HCEC 1CT (cell line): ENCODE measurements at regions not wholly inside any gene's neighbourhood (a gene's known extent, or its start where the extent isn't known, plus 50 kb on each side); places are given as distances from the start of the nearest gene placed in this dataset.
"Not testable (repeated sequence)": the region's sequence is repeated elsewhere in the genome, so short reads cannot be mapped to it uniquely, and the experiment has no call there.

ENCODE experiments used
- DNase-seq: peaks from one replicate; pipeline ENCODE4 v3.0.0-alpha.2; 2017

DNA sequence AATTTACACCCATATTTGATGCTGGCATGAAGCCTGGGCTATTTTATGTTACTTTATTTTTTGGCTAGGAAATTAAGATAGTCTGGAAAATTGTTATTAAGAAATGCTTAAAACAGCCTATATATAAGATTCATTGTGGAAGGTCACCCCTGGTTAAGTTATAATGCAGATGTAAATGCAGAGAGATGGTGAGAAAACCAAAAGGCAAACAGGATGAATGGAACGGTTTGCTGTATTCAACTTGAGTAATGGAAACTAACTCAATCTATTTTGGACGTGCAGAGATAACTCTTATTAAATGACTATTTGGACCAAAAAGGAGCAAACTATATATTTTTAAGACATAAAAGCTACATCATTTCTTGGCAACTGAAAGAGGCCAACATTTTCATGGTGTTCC is 446.3 kb upstream of the FRG1 start:
- no peak for DNase-seq

- no peak for DNase-seq
Observed at GRCh38 chr4:189497516-189497915, 443.2 kb upstream of the FRG1 start.

GRCh38 chr4:189497996-189498395 is 442.7 kb upstream of the FRG1 start:
- no peak for DNase-seq

- no peak for DNase-seq
Observed at GRCh38 chr4:189498457-189498856, 442.2 kb upstream of the FRG1 start.

- DNase-seq: no peak
Observed at GRCh38 chr4:189499696-189500095, 441.0 kb upstream of the FRG1 start.

GRCh38 chr4:189500970-189501369 is 439.7 kb upstream of the FRG1 start:
- no peak for DNase-seq

DNA sequence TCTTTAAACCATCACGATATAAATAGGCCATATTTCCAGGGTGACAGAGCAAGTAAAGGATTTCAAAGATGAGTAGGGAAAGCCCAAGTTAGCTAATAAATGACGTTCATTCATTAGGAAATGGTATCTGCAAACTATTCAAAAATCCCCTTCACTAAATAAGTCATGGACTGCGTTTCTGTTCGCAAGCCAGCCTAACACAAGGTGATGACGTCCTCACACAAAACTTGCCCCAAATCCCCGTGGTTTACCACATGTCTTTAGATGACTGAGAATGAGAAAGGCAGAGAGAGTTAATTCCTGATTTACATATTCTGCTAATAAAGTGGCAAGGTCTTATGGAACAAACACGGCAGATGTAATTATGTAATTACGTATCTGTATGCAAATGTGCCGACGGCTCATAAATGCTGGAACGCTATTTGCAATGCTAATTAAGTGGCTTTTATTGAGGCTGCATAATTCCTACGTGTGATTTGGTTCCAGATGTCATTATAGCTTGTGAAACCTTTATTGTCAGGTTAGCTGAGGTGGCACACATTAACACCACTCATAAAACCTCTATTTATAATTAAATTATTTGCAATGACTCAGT is 437.7 kb upstream of the FRG1 start:
- no peak for DNase-seq

DNA sequence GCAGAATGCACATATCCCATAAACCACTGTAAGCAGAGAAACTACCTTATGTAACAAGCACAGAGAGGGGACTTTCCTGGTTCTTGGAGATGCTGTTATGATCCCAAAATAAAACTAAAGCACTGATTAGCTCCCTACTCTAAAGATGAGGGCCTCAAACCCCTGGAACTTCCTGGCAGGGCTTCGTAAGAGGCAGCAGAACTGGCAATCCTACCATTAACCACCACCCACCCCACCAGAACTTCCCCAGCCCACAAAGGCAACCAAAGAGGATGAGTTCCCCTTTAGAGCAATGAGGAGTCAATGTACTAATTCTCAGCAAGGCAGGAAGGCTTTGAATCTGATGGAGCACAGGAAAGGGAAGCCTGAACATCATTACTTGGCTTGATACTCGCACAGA is 436.5 kb upstream of the FRG1 start:
- no peak for DNase-seq

DNA sequence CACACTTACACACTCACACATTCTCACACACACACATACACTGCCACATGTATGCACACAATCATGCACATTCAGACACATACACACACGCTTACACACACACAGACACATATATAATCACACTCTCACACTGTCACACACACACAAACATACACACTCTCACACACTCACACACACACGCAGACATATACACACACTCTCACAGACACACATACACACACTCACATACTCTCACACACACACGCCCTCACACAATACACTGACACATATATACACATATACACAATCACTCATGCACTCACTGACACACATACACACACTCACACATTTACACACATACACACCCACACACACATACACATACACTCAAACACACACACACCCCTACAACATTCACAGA is 435.3 kb upstream of the FRG1 start:
- DNase-seq: no peak

DNA sequence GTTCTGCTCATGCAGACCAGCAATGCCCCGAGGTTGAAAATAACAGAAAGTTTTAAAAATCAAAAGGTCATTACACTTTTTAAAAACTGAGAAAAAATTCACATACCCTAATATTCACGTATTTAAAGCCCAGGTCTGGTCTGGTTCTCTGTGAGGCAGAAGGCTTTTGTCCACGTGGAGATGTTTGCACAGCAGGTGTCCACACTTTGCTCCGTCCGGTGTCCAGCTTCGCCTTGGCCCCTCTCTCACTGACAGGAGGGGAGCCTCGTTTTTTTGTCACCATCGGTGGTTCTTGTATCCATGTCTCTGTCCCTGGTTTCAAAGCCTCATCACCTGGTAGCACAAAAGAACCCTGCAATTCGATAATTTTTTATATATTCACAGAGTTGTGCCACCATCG is 434.6 kb upstream of the FRG1 start:
- no peak for DNase-seq

- no peak for DNase-seq
Observed at GRCh38 chr4:189507060-189507459, 433.6 kb upstream of the FRG1 start.

GRCh38 chr4:189510601-189511000 is 430.1 kb upstream of the FRG1 start:
- no peak for DNase-seq

- no peak for DNase-seq
Observed at GRCh38 chr4:189511581-189511980, 429.1 kb upstream of the FRG1 start.

DNA sequence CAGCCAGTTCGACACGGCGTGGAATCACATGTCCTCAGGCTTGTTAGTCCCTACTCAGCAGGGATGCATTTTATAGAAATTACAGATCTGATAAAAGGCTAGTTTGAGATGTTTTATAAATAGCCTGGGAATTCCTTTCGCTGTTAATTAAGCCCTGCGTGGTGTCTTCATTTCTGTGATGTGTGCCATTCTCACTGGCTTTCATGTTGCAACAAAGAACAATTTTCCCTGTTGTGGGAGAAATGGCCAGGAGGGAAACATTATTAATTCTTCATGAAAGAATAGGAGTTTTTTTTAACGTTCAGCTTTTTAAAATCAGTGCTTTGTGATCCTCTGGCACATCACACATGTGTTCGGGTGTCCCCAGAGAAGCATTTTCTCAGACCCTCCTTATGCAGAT is 427.3 kb upstream of the FRG1 start:
- DNase-seq: no peak

DNA sequence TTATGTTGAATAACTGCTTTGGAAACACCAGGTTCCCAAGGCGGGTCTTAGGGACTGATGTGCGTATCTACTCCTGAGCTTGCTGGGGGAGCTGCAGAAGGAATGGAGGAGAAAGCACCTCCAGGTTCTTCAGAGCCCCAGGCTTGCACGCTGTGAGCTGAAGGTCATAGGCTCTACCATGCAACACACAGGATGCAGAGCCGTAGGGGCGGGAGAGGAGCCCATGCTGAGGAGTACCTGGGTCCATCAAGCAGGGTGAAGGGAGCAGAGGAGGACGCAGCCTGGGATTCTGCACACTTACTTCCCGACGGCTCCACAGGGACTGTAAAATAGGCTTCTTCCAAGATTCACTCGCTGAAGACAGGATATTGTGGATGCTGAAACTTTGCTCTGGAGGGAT is 426.5 kb upstream of the FRG1 start:
- no peak for DNase-seq

DNA sequence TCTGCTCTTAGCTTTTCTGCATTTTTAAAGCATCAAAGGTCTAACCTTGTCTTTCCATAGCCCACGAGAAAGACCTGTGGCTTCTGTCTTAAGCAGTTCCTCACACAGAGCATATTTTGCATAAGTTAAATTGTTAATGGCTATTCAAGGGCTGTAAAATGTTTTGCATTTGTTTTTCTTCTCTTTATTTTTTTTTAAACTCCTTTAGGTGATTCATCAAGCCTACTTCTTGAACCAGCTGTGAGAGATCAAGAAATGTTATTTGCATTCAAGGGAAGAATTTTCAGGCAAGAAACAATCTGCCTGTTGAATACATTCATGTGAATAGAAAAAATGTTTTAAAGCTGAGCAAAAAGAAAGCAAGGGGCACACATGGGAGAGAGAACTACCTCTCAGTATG is 423.8 kb upstream of the FRG1 start:
- DNase-seq: no peak

GRCh38 chr4:189519186-189519585 is 421.5 kb upstream of the FRG1 start:
- DNase-seq: no peak

- no peak for DNase-seq
Observed at GRCh38 chr4:189525304-189525703, 415.4 kb upstream of the FRG1 start.

DNA sequence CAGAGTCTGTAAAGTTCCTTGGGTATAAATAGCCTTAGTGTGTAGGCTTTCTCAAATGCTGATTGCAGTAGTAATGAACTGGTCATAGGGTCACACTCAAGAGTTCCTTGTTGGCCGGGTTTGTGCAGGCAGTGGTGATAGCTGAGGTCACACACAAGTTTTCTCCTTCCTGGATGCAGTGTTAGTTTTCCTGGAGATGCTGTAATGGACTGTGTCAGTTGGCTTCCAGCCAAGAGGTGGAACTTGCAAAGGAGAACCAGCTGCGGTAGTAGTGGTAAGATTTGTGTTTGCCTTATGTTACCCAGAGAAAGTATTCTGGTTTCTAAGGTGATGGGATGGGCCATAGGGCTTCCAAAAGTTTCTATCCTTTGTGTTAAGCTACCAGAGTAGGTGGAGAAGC is 409.8 kb upstream of the FRG1 start:
- DNase-seq: no peak

DNA sequence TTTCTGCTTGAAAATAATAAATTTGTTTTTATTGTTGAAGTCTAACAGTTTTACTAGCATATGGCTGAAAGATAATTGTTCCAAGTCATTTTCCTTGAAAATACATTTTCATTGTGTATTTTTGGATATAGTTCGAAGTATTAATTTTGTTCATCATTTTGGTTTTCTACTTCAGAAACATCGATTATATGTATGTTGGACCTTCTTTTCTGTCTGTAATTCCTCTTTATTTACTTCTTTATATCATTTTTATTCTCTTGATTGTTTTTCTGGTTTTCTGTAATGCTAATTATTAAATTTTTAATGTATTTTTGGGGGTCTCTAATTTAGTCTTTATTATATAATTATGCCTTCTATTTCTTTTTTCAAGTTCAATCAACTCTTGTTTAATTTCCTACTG is 407.1 kb upstream of the FRG1 start:
- DNase-seq: no peak

GRCh38 chr4:189547559-189547958 is 393.1 kb upstream of the FRG1 start:
- no peak for DNase-seq

DNA sequence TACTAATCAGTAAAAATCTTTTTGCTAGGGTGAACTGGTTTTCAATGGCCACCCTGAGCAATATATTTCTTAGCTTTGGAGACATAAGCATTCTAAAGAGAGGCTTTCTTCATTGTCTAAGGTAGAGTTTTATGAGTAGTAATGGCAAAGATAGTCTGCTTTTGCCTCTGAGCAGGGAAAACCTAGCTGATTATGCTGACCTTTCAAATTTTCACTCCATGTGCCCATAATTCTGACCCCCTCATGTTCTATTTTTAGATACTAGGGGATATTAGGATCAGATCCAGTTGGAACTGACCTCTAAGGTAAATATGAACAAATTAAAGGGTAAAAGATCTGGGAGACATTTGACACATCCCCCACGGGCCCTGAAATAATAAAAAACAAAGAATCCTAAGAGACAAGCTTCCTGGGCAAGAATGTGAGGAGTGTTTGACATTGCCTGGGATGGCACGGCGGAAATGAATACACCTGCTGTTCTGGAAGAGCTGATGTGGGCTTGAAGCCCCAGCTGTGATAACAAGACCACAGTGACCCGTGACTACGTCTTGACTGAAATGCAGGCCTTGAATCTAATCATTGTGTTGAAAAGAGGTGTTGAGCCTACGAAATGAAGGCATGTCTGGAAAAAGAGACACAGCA is 392.1 kb upstream of the FRG1 start:
- no peak for DNase-seq

GRCh38 chr4:189551931-189552670 is 388.6 kb upstream of the FRG1 start:
- not testable (repeated sequence) for DNase-seq

DNA sequence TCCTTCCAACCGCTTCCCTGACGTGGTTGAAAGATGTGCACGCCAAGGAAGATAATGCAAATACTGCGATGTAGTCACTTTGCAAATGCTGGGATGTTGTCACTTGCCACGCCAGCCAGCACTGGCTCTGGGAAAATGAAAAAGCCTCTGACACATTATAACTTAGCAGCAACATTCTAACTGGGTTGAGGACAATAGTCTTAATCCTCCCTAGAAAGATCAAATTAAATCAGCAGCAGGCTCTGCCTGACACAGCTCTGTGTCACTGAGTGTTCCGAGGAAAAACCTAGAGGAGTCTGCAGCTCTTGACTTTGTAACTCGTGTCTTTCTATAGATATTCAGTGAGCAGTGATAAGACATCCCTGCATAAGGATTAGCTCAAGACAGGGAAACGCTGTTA is 380.1 kb upstream of the FRG1 start:
- not testable (repeated sequence) for DNase-seq

DNA sequence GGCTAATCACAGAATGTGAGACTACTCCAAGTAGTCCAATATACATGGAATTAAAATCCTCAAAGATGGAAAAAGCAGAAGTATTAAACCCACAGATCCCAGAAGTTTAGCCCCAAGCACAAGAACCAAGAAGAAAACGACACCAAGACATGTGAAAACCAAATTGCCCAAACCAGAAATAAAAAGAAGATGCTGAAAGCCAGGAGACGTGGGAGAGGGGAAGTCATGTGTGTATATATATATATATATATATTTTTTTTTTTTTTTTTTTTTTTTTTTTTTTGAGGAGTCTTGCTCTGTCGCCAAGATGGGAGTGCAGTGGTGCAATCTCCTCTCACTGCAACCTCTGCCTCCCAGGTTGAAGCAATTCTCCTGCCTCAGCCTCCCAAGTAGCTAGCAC is 376.9 kb upstream of the FRG1 start:
- DNase-seq: not testable (repeated sequence)
